SK-N-SH (cell line): ENCODE measurements at regions not wholly inside any gene's neighbourhood (a gene's known extent, or its start where the extent isn't known, plus 50 kb on each side); places are given as distances from the start of the nearest gene placed in this dataset.

Source experiments
- CHD2 ChIP-seq: fragments of 150-350 bp; IDR thresholded peaks from 2 replicates; pipeline ENCODE4 v1.6.1; 2018; ENCODE audit warnings: low read length; ENCODE audit not compliant: partially characterized antibody
- CTCF ChIP-seq: fragments of 200-600 bp; sonication (generic); IDR thresholded peaks from 2 replicates; pipeline ENCODE4 v1.6.1; 2017; ENCODE audit warnings: antibody characterized with exemption, mild to moderate bottlenecking, moderate library complexity
- EP300 ChIP-seq, 2 experiments: IDR thresholded peaks; 2 replicates each; pipeline versions ENCODE4 v1.4.0 to v1.6.1; 2012; ENCODE audit warnings: borderline replicate concordance in 1 of 2, low read depth in 1 of 2, low read length in 1 of 2
- EZH2phosphoT487 ChIP-seq: fragments of 200-600 bp; sonication (generic); IDR thresholded peaks from 2 replicates; pipeline ENCODE4 v1.6.1; 2017; ENCODE audit warnings: low read depth, mixed run types, mild to moderate bottlenecking, antibody characterized with exemption, moderate library complexity, borderline replicate concordance
- FOXM1 ChIP-seq: IDR thresholded peaks from 2 replicates; pipeline ENCODE4 v1.4.0; 2012; ENCODE audit warnings: low read depth, mild to moderate bottlenecking
- JUND ChIP-seq: IDR thresholded peaks from 2 replicates; pipeline ENCODE4 v1.4.0; 2012
- MXI1 ChIP-seq: IDR thresholded peaks from 2 replicates; pipeline ENCODE4 v1.6.1; 2012; ENCODE audit warnings: mild to moderate bottlenecking, low read depth, low read length, improper control_type of control experiment
- POLR2AphosphoS5 ChIP-seq: IDR thresholded peaks from 2 replicates; pipeline ENCODE4 v1.6.1; 2012; ENCODE audit warnings: low read depth, low read length
- REST ChIP-seq: IDR thresholded peaks from 2 replicates; pipeline ENCODE4 v1.6.1; 2012; ENCODE audit warnings: mild to moderate bottlenecking, low read depth, low read length, moderate library complexity
- RFX5 ChIP-seq: IDR thresholded peaks from 2 replicates; pipeline ENCODE4 v1.6.1; 2012; ENCODE audit warnings: mild to moderate bottlenecking, improper control_type of control experiment, low read length
- SIN3A ChIP-seq: IDR thresholded peaks from 2 replicates; pipeline ENCODE4 v1.6.1; 2012; ENCODE audit warnings: low read depth, mild to moderate bottlenecking, low read length, moderate library complexity, borderline replicate concordance
- SMC3 ChIP-seq: IDR thresholded peaks from 2 replicates; pipeline ENCODE4 v1.6.1; 2012; ENCODE audit warnings: low read depth, low read length, improper control_type of control experiment
- TAF1 ChIP-seq: IDR thresholded peaks from 2 replicates; pipeline ENCODE4 v1.6.1; 2012; ENCODE audit warnings: low read depth, mild to moderate bottlenecking, low read length, moderate library complexity, borderline replicate concordance

GRCh38 chr4:96380106-96380505 lies 540.2 kb downstream of the PDHA2 start:
- TF ChIP-seq EP300 (IDR thresholded peaks at IDR 0.05; ENCODE audit: borderline replicate concordance in 1 of 2, low read depth in 1 of 2, low read length in 1 of 2), result no peak
- no peak for TF ChIP-seq SIN3A
- TF ChIP-seq CTCF, result no peak
- no peak for TF ChIP-seq RFX5
- no peak for TF ChIP-seq JUND
- no peak for TF ChIP-seq SMC3
- no peak for TF ChIP-seq FOXM1
- no peak for TF ChIP-seq REST
- no peak for TF ChIP-seq TAF1
- no peak for TF ChIP-seq CHD2
- TF ChIP-seq EZH2phosphoT487, result no peak
- no peak for TF ChIP-seq MXI1
- TF ChIP-seq POLR2AphosphoS5, result no peak
